ENCODE measurements at regions not wholly inside any gene's neighbourhood (a gene's known extent, or its start where the extent isn't known, plus 50 kb on each side); places are given as distances from the start of the nearest gene placed in this dataset.

DNA sequence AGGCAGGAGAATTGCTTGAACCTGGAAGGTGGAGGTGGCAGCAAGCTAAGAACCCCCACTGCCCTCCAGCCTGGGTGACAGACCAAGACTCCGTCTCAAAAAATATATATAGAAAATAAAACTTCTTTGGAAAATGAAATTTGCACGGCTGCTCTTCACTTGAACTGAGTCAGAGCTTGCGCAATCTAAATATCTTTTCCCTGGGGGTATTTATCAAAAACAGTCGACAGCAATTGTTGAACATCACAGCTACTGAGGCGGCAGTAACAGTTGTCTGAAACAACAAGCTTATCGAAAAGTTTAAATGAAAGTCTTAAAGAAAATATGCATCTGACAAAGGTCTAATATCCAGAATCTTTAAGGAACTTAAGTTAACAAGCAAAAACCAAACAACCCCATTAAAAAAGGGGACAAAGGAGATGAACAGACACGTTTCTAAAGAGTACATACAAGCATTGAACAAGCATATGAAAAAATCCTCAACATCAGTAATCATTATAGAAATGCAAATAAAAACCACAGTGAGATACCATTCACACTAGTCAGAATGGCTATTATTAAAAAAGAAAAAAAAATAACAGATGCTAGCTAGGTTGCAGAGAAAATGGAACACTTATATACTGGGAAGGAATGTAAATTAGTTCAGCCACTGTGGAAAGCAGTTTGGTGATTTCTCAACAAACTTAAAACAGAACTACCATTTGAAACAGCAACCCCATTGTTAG is 153.6 kb upstream of the CDH9 start:
- Histone ChIP-seq H3K4me2 (ENCODE audit: insufficient read depth, insufficient read length, low read length) (no peak overlapping the region), H2AFZ (ENCODE audit: low read length) (no peak overlapping the region), H2AK5ac (ENCODE audit: insufficient read length, low read length) (no peak overlapping the region), H3K79me1 (ENCODE audit: insufficient read depth, low read depth, low read length, poor library complexity, severe bottlenecking) (no peaks in the 10 kb centered on the region), H4K5ac (ENCODE audit: insufficient read length, low read depth, low read length) (no peak overlapping the region), H3K9ac (ENCODE audit: extremely low read depth, insufficient read length, low read length) (no peak overlapping the region), H3K14ac (ENCODE audit: insufficient read depth, low read length) (no peak overlapping the region), H3K23me2 (ENCODE audit: insufficient read length, low read depth, low read length, poor library complexity, severe bottlenecking) (no peaks in the 10 kb centered on the region), H2BK5ac (ENCODE audit: insufficient read length, low read length) (no peak overlapping the region), H3K56ac (ENCODE audit: insufficient read length, low read depth, low read length) (no peak overlapping the region), H3K27ac (ENCODE audit: insufficient read length, low read depth, low read length) (no peak overlapping the region), H2BK120ac (ENCODE audit: low read depth, low read length, poor library complexity, severe bottlenecking) (no peak overlapping the region), H3K27me3 (ENCODE audit: insufficient read depth, low read length) (no peaks in the 10 kb centered on the region), H2BK20ac (ENCODE audit: low read depth, low read length, poor library complexity, severe bottlenecking) (no peak overlapping the region), H4K91ac (ENCODE audit: insufficient read length, low read depth, low read length) (no peak overlapping the region), H3K9me3 (ENCODE audit: control insufficient read depth, low read depth, low read length) (no peaks in the 10 kb centered on the region), H2BK12ac (ENCODE audit: insufficient read length, low read depth, low read length) (no peak overlapping the region), H2BK15ac (ENCODE audit: low read depth, low read length) (no peak overlapping the region), H3T11ph (ENCODE audit: low read length) (no peak overlapping the region), H4K8ac (replicated peaks; ENCODE audit: insufficient read length, low read depth, low read length) (no peak overlapping the region), H3K18ac (ENCODE audit: insufficient read length, low read depth, low read length) (no peak overlapping the region), H3K79me2 (ENCODE audit: insufficient read depth, low read length) (no peaks in the 10 kb centered on the region), H3K23ac (ENCODE audit: insufficient read length, low read depth, low read length) (no peak overlapping the region), H3K4ac (ENCODE audit: low read depth, low read length) (no peak overlapping the region), H3K4me1 (ENCODE audit: insufficient read depth, low read length) (no peaks in the 10 kb centered on the region), H4K20me1 (ENCODE audit: control insufficient read depth, insufficient read depth, insufficient read length) (no peaks in the 10 kb centered on the region)
- Mint-ChIP-seq H3K36me3 (ENCODE audit: insufficient read depth in 1 of 3, low read depth in 3 of 3) (0 out of 7 replicates have a peak, but pooled peaks cover 0 to 6% (median 0%) of the 10 kb centered on the region in 3 experiments), H3K27me3 (ENCODE audit: low read depth) (no peaks in the 10 kb centered on the region), H3K27ac (no peak overlapping the region), H3K4me1 (no peaks in the 10 kb centered on the region), H3K4me3 (no peak overlapping the region), H3K9me3 (peaks cover 0 to 4% of the 10 kb centered on the region in 2 experiments; a peak in 2 of 5 replicates)
- WGBS (ENCODE audit: extremely low coverage, insufficient read length, low lambda C conversion rate): no CpG with 5 or more reads among the region's 7 CpGs
- TF ChIP-seq, protein P1, sequence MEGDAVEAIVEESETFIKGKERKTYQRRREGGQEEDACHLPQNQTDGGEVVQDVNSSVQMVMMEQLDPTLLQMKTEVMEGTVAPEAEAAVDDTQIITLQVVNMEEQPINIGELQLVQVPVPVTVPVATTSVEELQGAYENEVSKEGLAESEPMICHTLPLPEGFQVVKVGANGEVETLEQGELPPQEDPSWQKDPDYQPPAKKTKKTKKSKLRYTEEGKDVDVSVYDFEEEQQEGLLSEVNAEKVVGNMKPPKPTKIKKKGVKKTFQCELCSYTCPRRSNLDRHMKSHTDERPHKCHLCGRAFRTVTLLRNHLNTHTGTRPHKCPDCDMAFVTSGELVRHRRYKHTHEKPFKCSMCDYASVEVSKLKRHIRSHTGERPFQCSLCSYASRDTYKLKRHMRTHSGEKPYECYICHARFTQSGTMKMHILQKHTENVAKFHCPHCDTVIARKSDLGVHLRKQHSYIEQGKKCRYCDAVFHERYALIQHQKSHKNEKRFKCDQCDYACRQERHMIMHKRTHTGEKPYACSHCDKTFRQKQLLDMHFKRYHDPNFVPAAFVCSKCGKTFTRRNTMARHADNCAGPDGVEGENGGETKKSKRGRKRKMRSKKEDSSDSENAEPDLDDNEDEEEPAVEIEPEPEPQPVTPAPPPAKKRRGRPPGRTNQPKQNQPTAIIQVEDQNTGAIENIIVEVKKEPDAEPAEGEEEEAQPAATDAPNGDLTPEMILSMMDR (conservative IDR thresholded peaks at IDR 0.05): no peak
- DNase-seq: no peak

All from H9 (cell line).